NT2/D1 (cell line): ENCODE measurements at regions not wholly inside any gene's neighbourhood (a gene's known extent, or its start where the extent isn't known, plus 50 kb on each side); places are given as distances from the start of the nearest gene placed in this dataset.

Source experiments
- DNase-seq: peaks from one replicate; pipeline ENCODE4 v3.0.0-alpha.2; 2011; ENCODE audit warnings: low read depth, low spot score
- H3K27me3 ChIP-seq: 2 replicates; pipeline ENCODE4 v1.6.0; 2011; ENCODE audit warnings: mild to moderate bottlenecking; ENCODE audit not compliant: insufficient read length, insufficient read depth
- H3K36me3 ChIP-seq: 2 replicates; pipeline ENCODE4 v1.6.1; 2011; ENCODE audit warnings: mild to moderate bottlenecking, low read length, mixed read lengths; ENCODE audit not compliant: insufficient read depth, insufficient read length
- H3K4me1 ChIP-seq: 2 replicates; pipeline ENCODE4 v1.5.1; 2011; ENCODE audit not compliant: insufficient read depth, insufficient read length
- H3K4me3 ChIP-seq: 2 replicates; pipeline ENCODE4 v1.5.1; 2011; ENCODE audit warnings: low read depth; ENCODE audit not compliant: insufficient read length
- H3K9ac ChIP-seq: 2 replicates; pipeline ENCODE4 v1.6.0; 2011; ENCODE audit warnings: low read depth; ENCODE audit not compliant: insufficient read length
- H3K9me3 ChIP-seq: 2 replicates; pipeline ENCODE4 v1.5.1; 2011; ENCODE audit warnings: mild to moderate bottlenecking, low read length; ENCODE audit not compliant: insufficient read depth
- SUZ12 ChIP-seq: IDR thresholded peaks from 2 replicates; pipeline ENCODE4 v1.6.1; 2011; ENCODE audit not compliant: insufficient read length, insufficient read depth; ENCODE audit errors: extremely low read depth
- YY1 ChIP-seq: IDR thresholded peaks from 2 replicates; pipeline ENCODE4 v1.6.1; 2011; ENCODE audit not compliant: insufficient read length, insufficient read depth
- ZNF274 ChIP-seq: IDR thresholded peaks from 2 replicates; pipeline ENCODE4 v1.6.1; 2011; ENCODE audit warnings: mild to moderate bottlenecking, low read depth, low read length

DNA sequence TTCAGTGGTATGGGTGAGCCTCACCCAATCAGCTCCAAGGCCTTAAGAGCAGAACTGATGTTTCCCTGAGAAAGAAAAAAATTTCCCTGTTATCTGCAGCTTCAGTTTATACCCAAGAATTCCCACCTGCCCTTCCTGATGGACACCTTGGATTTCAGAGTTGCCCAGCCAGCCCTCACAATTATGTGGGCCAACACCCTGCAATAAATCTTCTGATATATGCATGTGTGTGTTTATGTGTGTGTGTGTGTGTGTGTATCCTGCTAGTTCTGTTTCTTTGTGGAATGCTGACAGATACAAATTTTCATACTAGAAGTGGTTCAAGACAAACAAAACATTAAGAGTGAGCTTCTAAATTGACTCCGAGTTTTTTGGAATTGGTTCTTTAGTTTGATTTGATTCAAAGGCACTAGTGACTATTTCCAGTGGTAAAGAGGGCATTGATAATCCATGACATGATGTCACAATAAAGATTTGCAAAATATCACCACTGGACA, 246.6 kb upstream of the BTBD3 start:
- H3K4me3 ChIP-seq: no peak overlapping the region
- no peaks in the 10 kb centered on the region for H3K4me1 ChIP-seq
- no peak overlapping the region for H3K9ac ChIP-seq
- H3K27me3 ChIP-seq: no peaks in the 10 kb centered on the region
- TF ChIP-seq ZNF274 (no peak), YY1 (no peak), SUZ12 (no peak)
- no peak for DNase-seq
- no peaks in the 10 kb centered on the region for H3K9me3 ChIP-seq
- H3K36me3 ChIP-seq: no peaks in the 10 kb centered on the region

DNA sequence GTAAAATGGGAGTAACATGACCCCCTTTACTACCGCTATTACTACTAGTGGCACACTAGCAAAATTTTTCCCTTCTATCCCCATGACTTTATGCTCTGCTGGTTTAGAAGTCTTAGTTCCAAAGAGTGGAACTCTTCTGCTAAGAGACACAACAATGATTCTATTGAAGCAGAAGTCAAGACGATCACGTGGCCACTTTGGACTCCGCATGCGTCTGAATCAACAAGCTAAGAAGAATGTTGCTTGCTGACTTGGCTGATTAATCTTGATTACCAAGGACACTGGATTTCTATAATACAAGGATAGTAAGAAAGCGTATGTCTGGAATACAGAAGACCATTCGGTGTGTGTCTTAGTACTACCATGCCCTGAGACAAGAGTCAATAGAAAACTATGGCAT, 244.7 kb upstream of the BTBD3 start:
- Histone ChIP-seq H3K4me1 (no peaks in the 10 kb centered on the region), H3K4me3 (no peak overlapping the region), H3K36me3 (no peaks in the 10 kb centered on the region), H3K9me3 (no peaks in the 10 kb centered on the region), H3K27me3 (no peaks in the 10 kb centered on the region), H3K9ac (no peak overlapping the region)
- TF ChIP-seq SUZ12 (no peak), YY1 (no peak), ZNF274 (no peak)
- DNase-seq: no peak

DNA sequence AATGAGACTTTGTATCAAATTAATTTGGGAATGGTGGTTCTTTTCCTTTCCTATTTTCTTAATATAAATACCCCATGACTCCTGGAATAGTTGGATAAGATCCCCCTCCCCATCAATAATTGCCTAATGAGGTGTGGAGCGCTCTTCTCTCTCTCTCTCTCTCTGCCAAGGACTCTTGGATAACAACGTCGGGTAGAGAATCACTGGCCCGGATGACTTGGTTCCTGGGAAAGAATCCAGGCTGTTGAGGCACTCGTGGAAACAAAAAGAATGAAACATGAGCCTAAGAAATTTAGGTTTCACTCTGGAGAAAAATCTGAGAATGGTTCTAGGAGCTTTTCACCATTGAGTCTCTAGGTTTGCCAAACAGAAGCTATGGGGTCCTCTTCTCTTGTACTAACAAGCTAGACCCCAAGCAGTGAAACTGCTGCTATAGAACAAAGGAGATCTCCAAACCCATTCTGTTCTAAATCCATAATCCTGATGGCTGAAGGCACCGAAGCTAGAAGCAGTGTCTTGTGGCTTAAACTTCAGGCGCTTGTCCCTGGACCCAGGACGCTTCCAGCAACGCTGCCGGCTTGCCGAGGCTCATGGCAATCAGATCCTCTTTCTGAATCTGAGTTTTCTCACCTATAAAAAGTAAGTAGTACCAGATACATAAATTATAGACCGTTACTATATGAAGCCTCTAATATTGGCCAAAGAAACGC, 241.6 kb upstream of the BTBD3 start:
- H3K4me3 ChIP-seq: no peak overlapping the region
- no peaks in the 10 kb centered on the region for H3K27me3 ChIP-seq
- H3K9ac ChIP-seq: no peak overlapping the region
- TF ChIP-seq SUZ12: no peak
- no peak for TF ChIP-seq ZNF274
- no peak for TF ChIP-seq YY1
- DNase-seq: no peak
- no peaks in the 10 kb centered on the region; the same call in 1 of the 2 replicates for H3K9me3 ChIP-seq
- H3K4me1 ChIP-seq: no peaks in the 10 kb centered on the region
- no peaks in the 10 kb centered on the region for H3K36me3 ChIP-seq

DNA sequence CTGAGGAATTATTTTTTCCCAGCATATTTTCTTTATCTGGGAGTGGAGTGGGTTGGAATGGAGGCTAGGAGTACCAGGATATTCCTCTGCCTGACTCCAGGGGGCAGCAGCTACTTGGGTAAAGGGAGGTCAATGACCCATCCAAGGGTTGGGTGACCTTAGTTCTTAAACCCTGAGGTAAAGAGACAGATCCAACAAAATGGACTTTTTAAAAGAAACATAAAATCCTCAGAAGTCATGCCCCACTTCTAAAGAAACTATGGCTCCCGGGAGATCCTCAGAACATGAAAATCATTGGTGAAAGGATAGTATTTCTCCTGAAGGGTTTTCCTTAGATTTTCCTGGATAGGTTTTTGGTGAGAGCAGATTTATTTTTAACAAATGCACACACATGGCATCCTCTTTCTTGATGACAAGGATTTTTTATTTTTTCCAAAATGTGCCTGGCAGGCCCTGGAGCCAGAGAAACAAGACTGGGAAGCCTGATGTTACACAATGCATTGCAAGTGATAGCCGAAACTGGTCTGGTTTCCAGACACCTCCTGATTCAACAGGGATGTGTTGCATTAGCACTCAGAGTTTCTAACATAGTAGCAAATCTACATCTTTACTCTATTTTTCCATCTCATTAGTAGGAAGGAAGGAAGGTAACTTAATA, 240.9 kb upstream of the BTBD3 start:
- no peak overlapping the region for H3K9ac ChIP-seq
- no peaks in the 10 kb centered on the region for H3K27me3 ChIP-seq
- no peaks in the 10 kb centered on the region for H3K4me1 ChIP-seq
- H3K4me3 ChIP-seq: no peak overlapping the region
- DNase-seq: peak; percentile 43
- TF ChIP-seq YY1 (no peak), SUZ12 (no peak), ZNF274 (no peak)
- H3K9me3 ChIP-seq: no peaks in the 10 kb centered on the region; the same call in 1 of the 2 replicates
- H3K36me3 ChIP-seq: no peaks in the 10 kb centered on the region

DNA sequence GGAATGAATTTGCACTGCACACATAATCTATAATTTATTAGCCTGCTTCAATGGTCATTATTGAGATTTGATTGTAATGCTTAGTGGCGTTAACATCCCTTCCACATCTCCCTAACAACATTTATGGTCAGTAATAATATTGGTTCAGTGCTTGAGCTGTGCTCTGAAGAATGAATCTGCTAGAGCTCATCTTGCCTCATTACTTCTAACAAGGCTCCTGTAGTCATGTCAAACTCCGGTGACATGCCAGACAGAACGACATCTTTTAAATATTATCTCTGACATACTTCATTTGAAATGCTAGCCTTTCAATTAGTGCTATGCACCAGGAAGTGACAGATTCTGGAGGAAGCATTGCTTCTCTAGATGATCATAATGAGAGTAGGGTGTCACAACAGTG, 240.3 kb upstream of the BTBD3 start:
- Histone ChIP-seq H3K9me3 (no peaks in the 10 kb centered on the region; the same call in 1 of the 2 replicates), H3K4me3 (no peak overlapping the region), H3K9ac (no peak overlapping the region), H3K4me1 (no peaks in the 10 kb centered on the region), H3K36me3 (no peaks in the 10 kb centered on the region), H3K27me3 (no peaks in the 10 kb centered on the region)
- DNase-seq: no peak
- TF ChIP-seq YY1 (no peak), SUZ12 (no peak), ZNF274 (no peak)

DNA sequence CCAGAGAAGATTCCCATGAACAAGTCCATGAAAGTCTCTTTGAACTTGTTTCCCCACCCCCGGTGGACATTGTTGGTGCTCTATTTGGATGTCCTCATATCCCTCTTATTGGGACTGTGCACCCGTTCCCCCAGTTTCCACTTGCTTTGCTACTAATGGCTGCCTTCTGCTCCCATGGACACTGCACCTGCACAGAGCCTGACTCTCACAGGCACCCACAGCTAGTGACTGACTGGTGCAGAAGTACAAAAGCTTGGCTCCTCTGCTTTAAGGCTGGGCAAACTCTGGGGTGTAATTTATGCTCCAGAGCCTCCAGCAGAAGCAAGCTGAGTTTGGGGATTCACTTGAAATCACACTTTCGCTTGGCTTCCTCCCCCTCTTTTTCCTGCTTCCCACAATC, 239.9 kb upstream of the BTBD3 start:
- Histone ChIP-seq H3K4me1 (no peaks in the 10 kb centered on the region), H3K36me3 (no peaks in the 10 kb centered on the region), H3K27me3 (no peaks in the 10 kb centered on the region), H3K9ac (no peak overlapping the region), H3K4me3 (no peak overlapping the region), H3K9me3 (no peaks in the 10 kb centered on the region; the same call in 1 of the 2 replicates)
- no peak for DNase-seq
- TF ChIP-seq ZNF274: no peak
- no peak for TF ChIP-seq YY1
- TF ChIP-seq SUZ12: no peak

DNA sequence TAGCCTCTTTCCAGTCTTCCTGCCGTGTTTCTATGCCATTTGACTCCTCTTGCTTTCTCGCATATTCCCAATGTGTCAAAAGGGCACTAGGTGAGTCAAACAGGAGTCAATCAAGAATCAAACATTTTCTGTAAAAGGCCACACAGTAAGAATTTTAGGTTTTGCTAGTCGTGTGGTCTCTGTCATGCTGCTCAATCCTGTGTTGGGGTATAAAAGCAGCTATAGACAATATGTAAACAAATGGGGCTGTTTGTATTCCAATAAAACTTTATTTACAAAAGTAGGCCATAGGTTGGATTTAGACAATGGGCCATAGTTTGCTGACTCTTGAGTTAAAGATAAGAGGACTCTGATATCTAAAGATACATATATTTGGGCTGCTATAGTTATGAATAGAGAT, 235.4 kb upstream of the BTBD3 start:
- no peaks in the 10 kb centered on the region for H3K27me3 ChIP-seq
- H3K4me1 ChIP-seq: no peaks in the 10 kb centered on the region
- DNase-seq: no peak
- H3K9ac ChIP-seq: no peak overlapping the region
- no peaks in the 10 kb centered on the region; the same call in 1 of the 2 replicates for H3K9me3 ChIP-seq
- TF ChIP-seq SUZ12: no peak
- TF ChIP-seq YY1: no peak
- no peak for TF ChIP-seq ZNF274
- no peaks in the 10 kb centered on the region for H3K36me3 ChIP-seq
- no peak overlapping the region for H3K4me3 ChIP-seq
